ENCODE measurements at regions not wholly inside any gene's neighbourhood (a gene's known extent, or its start where the extent isn't known, plus 50 kb on each side); places are given as distances from the start of the nearest gene placed in this dataset.
"Not testable (repeated sequence)": the region's sequence is repeated elsewhere in the genome, so short reads cannot be mapped to it uniquely, and the experiment has no call there.

DNA sequence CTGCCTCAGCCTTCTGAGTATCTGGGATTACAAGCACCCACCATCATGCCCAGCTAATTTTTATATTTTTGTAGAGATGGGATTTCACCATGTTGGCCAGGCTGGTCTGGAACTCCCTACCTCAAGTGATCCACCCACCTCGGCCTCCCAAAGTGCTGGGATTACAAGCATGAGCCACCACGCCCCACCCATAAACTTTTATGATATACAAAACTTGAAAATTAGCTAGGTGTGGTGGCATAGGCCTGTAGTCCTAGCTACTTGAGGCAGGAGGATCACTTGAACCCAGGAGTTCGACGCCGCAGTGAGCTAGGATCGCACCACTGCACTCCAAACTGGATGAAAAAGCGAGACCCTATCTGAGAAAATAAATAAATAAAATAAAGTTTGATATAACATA, 149.5 kb upstream of the ATF7IP start:
- DNase-seq: not testable (repeated sequence)

GRCh38 chr12:14216405-14217294, 148.8 kb upstream of the ATF7IP start:
- DNase-seq: peak in 2 of 3 experiments; percentile 4 to 29

- no peak for DNase-seq
Observed at GRCh38 chr12:14219156-14219555, 146.3 kb upstream of the ATF7IP start.

DNA sequence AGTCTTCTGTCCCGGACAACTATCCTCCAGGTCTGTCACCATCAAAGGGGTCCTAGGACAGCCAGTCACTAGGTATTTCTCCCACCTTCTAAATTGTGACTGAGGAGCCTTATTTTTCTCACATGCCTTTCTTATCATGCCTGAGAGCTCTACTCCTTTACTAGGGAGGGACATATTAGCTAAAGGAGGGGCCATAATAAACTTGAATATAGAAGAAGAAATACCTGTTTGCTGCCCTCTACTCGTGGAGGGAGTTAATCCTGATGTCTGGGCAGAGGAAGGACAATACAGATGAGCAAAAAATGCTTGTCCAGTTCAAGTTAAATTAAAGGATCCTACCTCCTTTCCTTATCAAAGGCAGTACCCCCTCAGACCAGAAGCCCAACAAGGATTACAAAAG, 145.8 kb upstream of the ATF7IP start:
- not testable (repeated sequence) for DNase-seq

- no peak for DNase-seq
Observed at GRCh38 chr12:14225064-14225463, 140.4 kb upstream of the ATF7IP start.

DNA sequence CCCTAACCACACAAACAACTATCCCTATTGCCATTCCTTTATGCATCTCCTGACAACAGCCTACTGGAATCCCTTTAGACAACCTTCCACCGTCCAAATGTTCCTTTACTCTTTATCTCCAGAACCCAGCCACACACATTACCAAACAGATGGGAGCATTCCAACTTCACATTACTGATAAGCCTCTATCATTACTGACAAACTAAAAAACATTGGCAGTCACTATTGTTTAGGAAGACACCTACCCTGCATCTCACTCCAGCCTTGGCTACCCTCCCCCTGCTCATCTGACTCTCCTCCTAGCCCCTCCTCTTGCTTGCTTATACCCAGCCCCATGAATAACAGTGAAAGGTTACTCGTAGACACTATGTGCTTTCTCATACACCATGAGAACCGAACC, 130.3 kb upstream of the ATF7IP start:
- DNase-seq: not testable (repeated sequence)

- DNase-seq: not testable (repeated sequence)
Observed at GRCh38 chr12:14236641-14237040, 128.8 kb upstream of the ATF7IP start.

DNA sequence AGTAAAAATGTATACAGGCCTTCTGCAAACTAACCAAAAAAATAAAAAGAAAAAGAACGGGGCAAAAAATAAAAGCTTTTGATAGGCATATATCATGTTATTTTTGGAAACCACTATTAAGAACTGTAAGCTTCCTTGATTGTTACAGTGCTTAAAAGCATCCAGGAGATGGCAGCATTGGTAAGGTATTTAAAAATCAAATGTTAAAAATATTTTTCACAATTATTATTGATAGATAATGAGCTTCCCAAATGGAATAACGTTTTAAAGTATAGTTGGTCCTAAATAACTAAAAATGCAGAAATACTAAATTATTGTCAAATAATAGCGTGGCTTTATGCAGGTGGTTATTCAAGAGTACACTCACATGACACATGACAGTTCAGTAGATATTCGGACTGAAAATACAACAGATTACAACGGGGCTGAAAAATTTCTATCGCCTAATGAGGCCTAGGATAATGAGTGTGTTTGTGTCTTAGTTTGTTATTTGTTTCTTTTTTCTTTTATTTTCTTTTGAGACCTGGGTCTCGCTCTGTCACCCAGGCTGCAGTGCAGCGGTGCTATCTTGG, 127.2 kb upstream of the ATF7IP start:
- peak in 2 of 3 experiments; percentile 11 to 55 for DNase-seq

GRCh38 chr12:14239350-14239934, 126.0 kb upstream of the ATF7IP start:
- DNase-seq: no peak

- DNase-seq: no peak
Observed at GRCh38 chr12:14239935-14240872, 125.3 kb upstream of the ATF7IP start.

GRCh38 chr12:14240873-14241220, 124.6 kb upstream of the ATF7IP start:
- DNase-seq: no peak

- not testable (repeated sequence) for DNase-seq
Observed at GRCh38 chr12:14242825-14243224, 122.7 kb upstream of the ATF7IP start.

DNA sequence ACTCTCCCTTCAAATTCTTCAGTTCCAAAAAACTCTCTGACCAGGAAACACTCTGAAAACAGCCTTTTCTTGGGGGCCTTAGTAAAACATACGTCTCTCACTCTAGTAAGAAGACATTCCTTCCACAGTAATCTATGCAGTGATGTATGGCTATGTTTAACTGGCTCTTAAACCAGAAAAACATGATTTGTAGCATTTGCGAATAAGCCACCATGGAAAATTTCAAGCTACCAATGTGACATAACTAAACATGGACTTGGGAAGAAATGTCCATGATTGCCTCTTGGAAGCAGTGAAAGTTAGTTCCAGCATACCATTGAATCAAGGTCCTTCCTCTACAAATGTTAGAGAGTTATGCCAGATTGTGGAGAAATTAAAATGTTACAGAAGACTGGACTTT, 121.5 kb upstream of the ATF7IP start:
- no peak for DNase-seq

GRCh38 chr12:14244876-14245669, 120.4 kb upstream of the ATF7IP start:
- no peak for DNase-seq

DNA sequence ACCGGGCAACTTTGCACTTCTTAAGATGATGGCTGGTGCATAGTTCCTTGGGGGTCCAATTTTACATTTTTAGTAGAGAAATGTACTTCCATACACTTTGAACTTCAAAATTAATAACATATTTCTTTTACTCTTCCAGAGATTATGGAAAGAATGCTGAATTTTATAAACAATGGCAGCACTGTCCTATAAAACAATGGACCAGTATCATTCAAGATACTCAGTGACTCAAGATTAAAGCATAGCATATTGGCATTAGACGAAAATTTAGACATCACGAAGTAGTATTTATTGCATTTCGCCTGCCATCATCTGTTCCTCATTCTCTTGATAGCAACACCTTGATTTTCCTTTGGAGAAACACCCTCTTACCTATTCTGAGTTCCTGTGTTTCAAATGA, 118.3 kb upstream of the ATF7IP start:
- DNase-seq: no peak

DNA sequence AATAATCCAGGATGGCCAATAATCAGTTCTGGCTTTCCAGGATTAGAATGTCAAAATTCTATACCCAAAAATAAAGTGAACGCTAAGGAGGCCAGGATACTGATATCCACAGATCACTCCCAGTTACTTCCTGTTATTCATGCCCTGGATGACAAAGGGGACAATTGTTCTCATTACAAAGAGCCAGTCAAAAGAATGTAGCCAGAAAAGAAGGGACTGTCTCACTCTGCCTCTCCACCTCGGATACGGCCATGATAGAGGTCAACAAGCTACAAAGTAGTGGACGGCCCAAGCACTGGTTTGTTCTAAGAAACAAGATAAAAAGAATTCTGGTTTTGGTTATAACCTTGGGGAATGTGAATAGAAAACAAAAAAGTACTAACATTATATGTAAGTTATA, 116.1 kb upstream of the ATF7IP start:
- DNase-seq: no peak

- no peak for DNase-seq
Observed at GRCh38 chr12:14252697-14253096, 112.8 kb upstream of the ATF7IP start.

DNA sequence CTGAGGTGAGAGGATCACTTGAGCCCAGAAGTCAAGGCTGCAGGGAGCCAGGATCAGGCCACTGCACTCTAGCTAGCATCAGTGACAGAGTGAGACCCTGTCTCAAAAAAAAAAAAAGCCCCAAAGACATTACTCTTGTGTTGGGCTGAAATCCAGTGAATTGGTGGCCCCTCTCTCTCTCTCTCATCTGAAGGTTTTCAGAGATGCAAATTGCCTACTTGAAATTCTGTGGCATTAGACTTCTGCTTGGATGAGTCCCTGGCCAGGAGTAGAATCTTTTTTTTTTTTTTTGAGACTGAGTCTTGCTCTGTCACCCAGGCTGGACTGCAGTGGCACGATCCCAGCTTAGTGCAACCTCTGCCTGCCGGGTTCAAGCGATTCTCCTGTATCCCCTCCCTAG, 112.0 kb upstream of the ATF7IP start:
- DNase-seq: no peak

DNA sequence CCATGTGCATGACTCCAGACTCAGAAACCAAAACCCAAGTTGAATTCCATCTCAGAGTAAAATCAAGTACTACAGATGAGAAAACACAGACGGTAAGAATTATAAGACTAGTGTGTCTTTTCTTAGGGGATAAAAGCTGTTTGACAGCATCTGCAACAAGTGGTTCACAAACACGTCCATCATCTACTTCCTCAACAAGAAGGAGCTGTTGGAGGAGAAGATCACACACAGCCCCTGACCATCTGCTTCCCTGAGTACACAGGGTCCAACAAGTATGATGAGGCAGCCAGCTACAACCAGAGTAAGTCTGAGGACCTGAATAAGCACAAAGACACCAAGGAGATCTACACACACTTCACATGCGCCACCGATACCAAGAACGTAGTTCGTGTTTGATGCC, 110.7 kb upstream of the ATF7IP start:
- no peak for DNase-seq

- DNase-seq: no peak
Observed at GRCh38 chr12:14256121-14256520, 109.4 kb upstream of the ATF7IP start.

DNA sequence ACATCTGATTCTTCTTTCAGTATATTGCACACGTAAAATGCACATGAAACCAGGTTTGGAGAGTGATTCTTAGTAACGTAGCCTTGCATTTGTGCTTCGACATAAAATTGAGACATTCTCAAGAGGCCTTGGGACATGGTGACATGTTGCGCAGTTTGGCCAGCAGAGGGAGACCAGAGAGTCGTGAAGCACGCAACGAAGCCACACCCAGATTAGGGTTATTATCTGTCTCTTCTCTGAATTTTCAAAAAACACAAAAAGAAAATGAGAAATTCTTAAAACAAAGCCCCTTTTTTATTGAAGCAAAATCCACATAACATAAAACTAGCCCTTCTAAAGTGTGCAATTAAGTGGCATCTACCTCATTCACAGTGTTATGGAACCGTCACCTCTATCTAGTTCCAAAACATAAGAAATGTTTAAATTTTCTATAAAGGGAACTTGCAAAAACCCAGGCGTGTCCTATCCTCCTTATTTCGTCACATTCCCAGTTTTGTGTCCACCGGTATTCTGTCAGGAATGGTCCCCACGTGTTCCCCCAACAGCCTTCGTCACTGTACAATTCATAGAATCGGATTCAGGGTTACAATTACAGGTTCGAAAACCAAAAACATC, 108.8 kb upstream of the ATF7IP start:
- DNase-seq: peak in 2 of 3 experiments; percentile 19 to 52

DNA sequence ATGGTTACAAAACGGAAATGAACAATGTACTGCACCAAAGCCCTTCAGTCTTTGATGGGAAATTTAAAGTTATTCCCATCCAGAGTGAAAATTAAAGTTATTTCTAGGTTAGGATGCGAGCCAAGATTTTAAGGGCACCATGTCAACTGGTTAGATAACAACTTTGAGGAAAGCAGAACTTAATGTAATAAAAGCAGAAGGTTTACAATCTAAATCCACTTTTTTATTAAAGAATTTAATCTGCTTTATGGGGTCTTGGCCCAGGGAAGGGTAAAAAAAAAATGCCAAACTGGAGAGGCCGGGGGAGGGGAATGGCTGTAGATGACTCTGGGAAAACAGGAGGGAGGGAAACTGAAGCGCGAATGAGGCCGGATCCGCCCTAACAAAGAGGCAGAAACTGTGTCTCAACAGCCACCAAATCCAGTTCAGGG, 108.2 kb upstream of the ATF7IP start:
- no peak for DNase-seq
